Hepatocyte (in vitro differentiated cells): ENCODE measurements at regions not wholly inside any gene's neighbourhood (a gene's known extent, or its start where the extent isn't known, plus 50 kb on each side); places are given as distances from the start of the nearest gene placed in this dataset.

Source experiments
- EZH2 ChIP-seq: fragments of 200-600 bp; sonication (generic); IDR thresholded peaks from 2 replicates; pipeline ENCODE4 v1.6.1; 2016; ENCODE audit warnings: antibody characterized with exemption, mild to moderate bottlenecking, borderline replicate concordance
- EZH2phosphoT487 ChIP-seq: fragments of 200-600 bp; sonication (generic); IDR thresholded peaks from one replicate; pipeline ENCODE4 v1.6.1; 2018; ENCODE audit warnings: antibody characterized with exemption, mild to moderate bottlenecking, low read depth, moderate library complexity; ENCODE audit not compliant: unreplicated experiment, severe bottlenecking
- TF ChIP-seq, protein P1 (sequence below): fragments of 200-600 bp; sonication (generic); IDR thresholded peaks from 2 replicates; pipeline ENCODE4 v1.5.1; 2016; ENCODE audit warnings: antibody characterized with exemption, mild to moderate bottlenecking; ENCODE audit not compliant: poor library complexity

DNA sequence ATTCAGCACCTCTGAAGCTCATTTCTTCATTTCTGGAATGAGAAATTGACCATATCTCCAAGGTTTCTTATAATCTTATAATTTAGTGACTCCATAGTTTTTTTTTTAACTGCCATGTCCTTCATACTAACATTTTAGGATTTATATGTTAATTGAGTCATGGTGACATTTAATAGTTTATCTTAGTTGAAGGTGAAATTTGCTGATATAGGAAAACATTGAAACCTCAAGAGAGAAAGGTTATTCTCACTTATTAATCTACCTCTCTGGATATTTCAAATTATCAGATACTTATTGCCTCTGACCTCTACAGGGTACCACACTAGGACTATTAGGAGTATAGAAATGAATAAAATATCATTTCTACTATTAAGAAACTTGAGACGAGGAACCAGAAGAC, 499.0 kb downstream of the NUP35 start:
- TF ChIP-seq EZH2phosphoT487 (no peak), EZH2 (no peak)
- TF ChIP-seq, protein P1, sequence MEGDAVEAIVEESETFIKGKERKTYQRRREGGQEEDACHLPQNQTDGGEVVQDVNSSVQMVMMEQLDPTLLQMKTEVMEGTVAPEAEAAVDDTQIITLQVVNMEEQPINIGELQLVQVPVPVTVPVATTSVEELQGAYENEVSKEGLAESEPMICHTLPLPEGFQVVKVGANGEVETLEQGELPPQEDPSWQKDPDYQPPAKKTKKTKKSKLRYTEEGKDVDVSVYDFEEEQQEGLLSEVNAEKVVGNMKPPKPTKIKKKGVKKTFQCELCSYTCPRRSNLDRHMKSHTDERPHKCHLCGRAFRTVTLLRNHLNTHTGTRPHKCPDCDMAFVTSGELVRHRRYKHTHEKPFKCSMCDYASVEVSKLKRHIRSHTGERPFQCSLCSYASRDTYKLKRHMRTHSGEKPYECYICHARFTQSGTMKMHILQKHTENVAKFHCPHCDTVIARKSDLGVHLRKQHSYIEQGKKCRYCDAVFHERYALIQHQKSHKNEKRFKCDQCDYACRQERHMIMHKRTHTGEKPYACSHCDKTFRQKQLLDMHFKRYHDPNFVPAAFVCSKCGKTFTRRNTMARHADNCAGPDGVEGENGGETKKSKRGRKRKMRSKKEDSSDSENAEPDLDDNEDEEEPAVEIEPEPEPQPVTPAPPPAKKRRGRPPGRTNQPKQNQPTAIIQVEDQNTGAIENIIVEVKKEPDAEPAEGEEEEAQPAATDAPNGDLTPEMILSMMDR: no peak
